ENCODE measurements at regions not wholly inside any gene's neighbourhood (a gene's known extent, or its start where the extent isn't known, plus 50 kb on each side); places are given as distances from the start of the nearest gene placed in this dataset.

DNA sequence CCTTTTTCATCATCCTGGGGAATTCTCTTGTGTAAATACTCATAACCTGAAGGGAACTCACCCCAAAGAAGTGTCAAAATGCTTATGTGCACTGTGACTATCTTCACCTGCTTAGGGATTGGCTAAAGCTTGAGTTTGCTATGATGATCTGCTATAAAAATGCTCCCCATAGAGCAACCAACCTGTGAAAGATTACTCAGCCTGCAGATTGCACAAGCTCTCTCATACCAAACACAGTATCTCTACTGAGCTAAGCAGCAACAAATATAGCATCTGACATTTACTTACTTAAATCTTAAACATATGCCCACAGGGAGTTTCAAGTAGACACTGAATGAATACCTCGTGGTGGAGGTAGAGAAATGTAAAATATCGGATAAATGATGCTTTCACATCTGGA is 725.8 kb downstream of the MRPL39 start (continued):
- TF ChIP-seq, protein P1, sequence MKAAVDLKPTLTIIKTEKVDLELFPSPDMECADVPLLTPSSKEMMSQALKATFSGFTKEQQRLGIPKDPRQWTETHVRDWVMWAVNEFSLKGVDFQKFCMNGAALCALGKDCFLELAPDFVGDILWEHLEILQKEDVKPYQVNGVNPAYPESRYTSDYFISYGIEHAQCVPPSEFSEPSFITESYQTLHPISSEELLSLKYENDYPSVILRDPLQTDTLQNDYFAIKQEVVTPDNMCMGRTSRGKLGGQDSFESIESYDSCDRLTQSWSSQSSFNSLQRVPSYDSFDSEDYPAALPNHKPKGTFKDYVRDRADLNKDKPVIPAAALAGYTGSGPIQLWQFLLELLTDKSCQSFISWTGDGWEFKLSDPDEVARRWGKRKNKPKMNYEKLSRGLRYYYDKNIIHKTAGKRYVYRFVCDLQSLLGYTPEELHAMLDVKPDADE (IDR thresholded peaks at IDR 0.05): no peak
- TF ChIP-seq EZH2 (IDR thresholded peaks at IDR 0.05; ENCODE audit: low read depth, unreplicated experiment) (no peak), JUNB (IDR thresholded peaks at IDR 0.05; ENCODE audit: unreplicated experiment) (no peak), STAT1 (IDR thresholded peaks at IDR 0.05; ENCODE audit: unreplicated experiment) (no peak), ZNF114 (CRISPR knock-in tag; IDR thresholded peaks at IDR 0.05) (no peak), NANOG (IDR thresholded peaks at IDR 0.05; ENCODE audit: borderline replicate concordance) (no peak)
- TF ChIP-seq, protein P2, sequence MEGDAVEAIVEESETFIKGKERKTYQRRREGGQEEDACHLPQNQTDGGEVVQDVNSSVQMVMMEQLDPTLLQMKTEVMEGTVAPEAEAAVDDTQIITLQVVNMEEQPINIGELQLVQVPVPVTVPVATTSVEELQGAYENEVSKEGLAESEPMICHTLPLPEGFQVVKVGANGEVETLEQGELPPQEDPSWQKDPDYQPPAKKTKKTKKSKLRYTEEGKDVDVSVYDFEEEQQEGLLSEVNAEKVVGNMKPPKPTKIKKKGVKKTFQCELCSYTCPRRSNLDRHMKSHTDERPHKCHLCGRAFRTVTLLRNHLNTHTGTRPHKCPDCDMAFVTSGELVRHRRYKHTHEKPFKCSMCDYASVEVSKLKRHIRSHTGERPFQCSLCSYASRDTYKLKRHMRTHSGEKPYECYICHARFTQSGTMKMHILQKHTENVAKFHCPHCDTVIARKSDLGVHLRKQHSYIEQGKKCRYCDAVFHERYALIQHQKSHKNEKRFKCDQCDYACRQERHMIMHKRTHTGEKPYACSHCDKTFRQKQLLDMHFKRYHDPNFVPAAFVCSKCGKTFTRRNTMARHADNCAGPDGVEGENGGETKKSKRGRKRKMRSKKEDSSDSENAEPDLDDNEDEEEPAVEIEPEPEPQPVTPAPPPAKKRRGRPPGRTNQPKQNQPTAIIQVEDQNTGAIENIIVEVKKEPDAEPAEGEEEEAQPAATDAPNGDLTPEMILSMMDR (conservative IDR thresholded peaks at IDR 0.05; ENCODE audit: low read depth in 2 of 2): no peak
- TF ChIP-seq, protein P3, sequence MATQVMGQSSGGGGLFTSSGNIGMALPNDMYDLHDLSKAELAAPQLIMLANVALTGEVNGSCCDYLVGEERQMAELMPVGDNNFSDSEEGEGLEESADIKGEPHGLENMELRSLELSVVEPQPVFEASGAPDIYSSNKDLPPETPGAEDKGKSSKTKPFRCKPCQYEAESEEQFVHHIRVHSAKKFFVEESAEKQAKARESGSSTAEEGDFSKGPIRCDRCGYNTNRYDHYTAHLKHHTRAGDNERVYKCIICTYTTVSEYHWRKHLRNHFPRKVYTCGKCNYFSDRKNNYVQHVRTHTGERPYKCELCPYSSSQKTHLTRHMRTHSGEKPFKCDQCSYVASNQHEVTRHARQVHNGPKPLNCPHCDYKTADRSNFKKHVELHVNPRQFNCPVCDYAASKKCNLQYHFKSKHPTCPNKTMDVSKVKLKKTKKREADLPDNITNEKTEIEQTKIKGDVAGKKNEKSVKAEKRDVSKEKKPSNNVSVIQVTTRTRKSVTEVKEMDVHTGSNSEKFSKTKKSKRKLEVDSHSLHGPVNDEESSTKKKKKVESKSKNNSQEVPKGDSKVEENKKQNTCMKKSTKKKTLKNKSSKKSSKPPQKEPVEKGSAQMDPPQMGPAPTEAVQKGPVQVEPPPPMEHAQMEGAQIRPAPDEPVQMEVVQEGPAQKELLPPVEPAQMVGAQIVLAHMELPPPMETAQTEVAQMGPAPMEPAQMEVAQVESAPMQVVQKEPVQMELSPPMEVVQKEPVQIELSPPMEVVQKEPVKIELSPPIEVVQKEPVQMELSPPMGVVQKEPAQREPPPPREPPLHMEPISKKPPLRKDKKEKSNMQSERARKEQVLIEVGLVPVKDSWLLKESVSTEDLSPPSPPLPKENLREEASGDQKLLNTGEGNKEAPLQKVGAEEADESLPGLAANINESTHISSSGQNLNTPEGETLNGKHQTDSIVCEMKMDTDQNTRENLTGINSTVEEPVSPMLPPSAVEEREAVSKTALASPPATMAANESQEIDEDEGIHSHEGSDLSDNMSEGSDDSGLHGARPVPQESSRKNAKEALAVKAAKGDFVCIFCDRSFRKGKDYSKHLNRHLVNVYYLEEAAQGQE (IDR thresholded peaks at IDR 0.05; ENCODE audit: unreplicated experiment): no peak

DNA sequence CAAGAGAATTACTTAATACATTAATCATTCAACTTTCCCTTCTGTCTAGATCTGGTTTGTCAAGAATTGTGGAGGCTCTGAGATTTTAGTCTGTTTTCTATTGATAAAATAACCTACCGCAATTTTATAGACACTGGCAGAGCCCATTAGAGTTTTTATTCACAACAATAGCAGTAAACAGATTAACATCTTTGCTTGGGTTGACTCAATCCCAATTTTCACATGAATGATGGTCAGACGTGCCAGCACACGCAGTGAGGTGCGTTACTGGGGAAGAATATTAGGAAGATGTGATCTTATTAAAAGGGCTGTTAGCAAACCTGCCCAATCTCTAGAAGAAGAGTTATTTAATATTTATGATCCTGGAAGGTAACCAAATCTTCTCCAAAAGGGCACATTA is 736.6 kb downstream of the MRPL39 start:
- no peak overlapping the region for H3K4me3 Mint-ChIP-seq
- no peak overlapping the region for H3K27ac ChIP-seq (ENCODE audit: low read depth)
- no peak for ATAC-seq
- TF ChIP-seq, protein P1 (IDR thresholded peaks at IDR 0.05): no peak
- TF ChIP-seq, protein P4, sequence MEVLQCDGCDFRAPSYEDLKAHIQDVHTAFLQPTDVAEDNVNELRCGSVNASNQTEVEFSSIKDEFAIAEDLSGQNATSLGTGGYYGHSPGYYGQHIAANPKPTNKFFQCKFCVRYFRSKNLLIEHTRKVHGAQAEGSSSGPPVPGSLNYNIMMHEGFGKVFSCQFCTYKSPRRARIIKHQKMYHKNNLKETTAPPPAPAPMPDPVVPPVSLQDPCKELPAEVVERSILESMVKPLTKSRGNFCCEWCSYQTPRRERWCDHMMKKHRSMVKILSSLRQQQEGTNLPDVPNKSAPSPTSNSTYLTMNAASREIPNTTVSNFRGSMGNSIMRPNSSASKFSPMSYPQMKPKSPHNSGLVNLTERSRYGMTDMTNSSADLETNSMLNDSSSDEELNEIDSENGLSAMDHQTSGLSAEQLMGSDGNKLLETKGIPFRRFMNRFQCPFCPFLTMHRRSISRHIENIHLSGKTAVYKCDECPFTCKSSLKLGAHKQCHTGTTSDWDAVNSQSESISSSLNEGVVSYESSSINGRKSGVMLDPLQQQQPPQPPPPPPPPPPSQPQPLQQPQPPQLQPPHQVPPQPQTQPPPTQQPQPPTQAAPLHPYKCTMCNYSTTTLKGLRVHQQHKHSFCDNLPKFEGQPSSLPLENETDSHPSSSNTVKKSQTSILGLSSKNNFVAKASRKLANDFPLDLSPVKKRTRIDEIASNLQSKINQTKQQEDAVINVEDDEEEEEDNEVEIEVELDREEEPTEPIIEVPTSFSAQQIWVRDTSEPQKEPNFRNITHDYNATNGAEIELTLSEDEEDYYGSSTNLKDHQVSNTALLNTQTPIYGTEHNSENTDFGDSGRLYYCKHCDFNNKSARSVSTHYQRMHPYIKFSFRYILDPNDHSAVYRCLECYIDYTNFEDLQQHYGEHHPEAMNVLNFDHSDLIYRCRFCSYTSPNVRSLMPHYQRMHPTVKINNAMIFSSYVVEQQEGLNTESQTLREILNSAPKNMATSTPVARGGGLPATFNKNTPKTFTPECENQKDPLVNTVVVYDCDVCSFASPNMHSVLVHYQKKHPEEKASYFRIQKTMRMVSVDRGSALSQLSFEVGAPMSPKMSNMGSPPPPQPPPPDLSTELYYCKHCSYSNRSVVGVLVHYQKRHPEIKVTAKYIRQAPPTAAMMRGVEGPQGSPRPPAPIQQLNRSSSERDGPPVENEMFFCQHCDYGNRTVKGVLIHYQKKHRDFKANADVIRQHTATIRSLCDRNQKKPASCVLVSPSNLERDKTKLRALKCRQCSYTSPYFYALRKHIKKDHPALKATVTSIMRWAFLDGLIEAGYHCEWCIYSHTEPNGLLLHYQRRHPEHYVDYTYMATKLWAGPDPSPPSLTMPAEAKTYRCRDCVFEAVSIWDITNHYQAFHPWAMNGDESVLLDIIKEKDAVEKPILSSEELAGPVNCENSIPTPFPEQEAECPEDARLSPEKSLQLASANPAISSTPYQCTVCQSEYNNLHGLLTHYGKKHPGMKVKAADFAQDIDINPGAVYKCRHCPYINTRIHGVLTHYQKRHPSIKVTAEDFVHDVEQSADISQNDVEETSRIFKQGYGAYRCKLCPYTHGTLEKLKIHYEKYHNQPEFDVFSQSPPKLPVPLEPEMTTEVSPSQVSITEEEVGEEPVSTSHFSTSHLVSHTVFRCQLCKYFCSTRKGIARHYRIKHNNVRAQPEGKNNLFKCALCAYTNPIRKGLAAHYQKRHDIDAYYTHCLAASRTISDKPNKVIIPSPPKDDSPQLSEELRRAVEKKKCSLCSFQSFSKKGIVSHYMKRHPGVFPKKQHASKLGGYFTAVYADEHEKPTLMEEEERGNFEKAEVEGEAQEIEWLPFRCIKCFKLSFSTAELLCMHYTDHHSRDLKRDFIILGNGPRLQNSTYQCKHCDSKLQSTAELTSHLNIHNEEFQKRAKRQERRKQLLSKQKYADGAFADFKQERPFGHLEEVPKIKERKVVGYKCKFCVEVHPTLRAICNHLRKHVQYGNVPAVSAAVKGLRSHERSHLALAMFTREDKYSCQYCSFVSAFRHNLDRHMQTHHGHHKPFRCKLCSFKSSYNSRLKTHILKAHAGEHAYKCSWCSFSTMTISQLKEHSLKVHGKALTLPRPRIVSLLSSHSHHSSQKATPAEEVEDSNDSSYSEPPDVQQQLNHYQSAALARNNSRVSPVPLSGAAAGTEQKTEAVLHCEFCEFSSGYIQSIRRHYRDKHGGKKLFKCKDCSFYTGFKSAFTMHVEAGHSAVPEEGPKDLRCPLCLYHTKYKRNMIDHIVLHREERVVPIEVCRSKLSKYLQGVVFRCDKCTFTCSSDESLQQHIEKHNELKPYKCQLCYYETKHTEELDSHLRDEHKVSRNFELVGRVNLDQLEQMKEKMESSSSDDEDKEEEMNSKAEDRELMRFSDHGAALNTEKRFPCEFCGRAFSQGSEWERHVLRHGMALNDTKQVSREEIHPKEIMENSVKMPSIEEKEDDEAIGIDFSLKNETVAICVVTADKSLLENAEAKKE (CRISPR knock-in tag; IDR thresholded peaks at IDR 0.05): no peak
- TF ChIP-seq EZH2 (IDR thresholded peaks at IDR 0.05; ENCODE audit: low read depth, unreplicated experiment): no peak
- TF ChIP-seq JUNB (IDR thresholded peaks at IDR 0.05; ENCODE audit: unreplicated experiment): no peak

More for the DNA sequence above, 736.6 kb downstream of the MRPL39 start:
- peaks cover 68% of the 10 kb centered on the region for H3K9me3 Mint-ChIP-seq
- H3K4me1 Mint-ChIP-seq: no peaks in the 10 kb centered on the region
- Histone ChIP-seq H3K4me2 (no peak overlapping the region), H3K79me2 (replicated peaks; ENCODE audit: insufficient read depth) (no peaks in the 10 kb centered on the region), H3K27me3 (ENCODE audit: insufficient read depth) (no peaks in the 10 kb centered on the region), H2AFZ (no peak overlapping the region), H3K4me3 (no peak overlapping the region), H3K4me1 (ENCODE audit: insufficient read depth) (no peaks in the 10 kb centered on the region), H3K9me2 (ENCODE audit: insufficient read depth) (no peaks in the 10 kb centered on the region), H3K36me3 (ENCODE audit: insufficient read depth) (no peaks in the 10 kb centered on the region), H3F3A (replicated peaks; ENCODE audit: low read depth) (no peaks in the 10 kb centered on the region), H4K20me1 (replicated peaks; ENCODE audit: insufficient read depth) (no peaks in the 10 kb centered on the region)
- no peak for DNase-seq (ENCODE audit: low spot score)
- no peak overlapping the region for H3K27ac Mint-ChIP-seq
- no peaks in the 10 kb centered on the region for H3K27me3 Mint-ChIP-seq (ENCODE audit: insufficient read depth, low read depth, poor library complexity)
- no peaks in the 10 kb centered on the region for H3K36me3 Mint-ChIP-seq (ENCODE audit: low read depth)

Data from GM23338 (cell line).